ENCODE measurements at regions not wholly inside any gene's neighbourhood (a gene's known extent, or its start where the extent isn't known, plus 50 kb on each side); places are given as distances from the start of the nearest gene placed in this dataset.

GRCh38 chr2:200735061-200735460 lies 76.6 kb upstream of the BZW1 start (continued):
- TF ChIP-seq CHD7 (IDR thresholded peaks at IDR 0.05; ENCODE audit: insufficient replicate concordance, low read length) = no peak
- TF ChIP-seq ASH2L (IDR thresholded peaks at IDR 0.05; ENCODE audit: low read length) = no peak
- no peak for TF ChIP-seq RBBP5 (IDR thresholded peaks at IDR 0.05; ENCODE audit: borderline replicate concordance, low read depth, low read length)
- no peak for TF ChIP-seq KDM4A (IDR thresholded peaks at IDR 0.05; ENCODE audit: low read depth, low read length, severe bottlenecking)
- no peak for TF ChIP-seq KDM5A (IDR thresholded peaks at IDR 0.05; ENCODE audit: low read length)
- TF ChIP-seq EGR1 (IDR thresholded peaks at IDR 0.05; ENCODE audit: borderline replicate concordance, low read depth, low read length) = no peak
- no peak for TF ChIP-seq ATF2 (IDR thresholded peaks at IDR 0.05; ENCODE audit: low read length)
- TF ChIP-seq POLR2A (IDR thresholded peaks at IDR 0.05; ENCODE audit: control extremely low read depth in 1 of 2, low read depth in 2 of 2, low read length in 2 of 2) = no peak
- no peak for TF ChIP-seq CEBPB (IDR thresholded peaks at IDR 0.05; ENCODE audit: low read depth, low read length)
- no peak for TF ChIP-seq CBX5 (IDR thresholded peaks at IDR 0.05; ENCODE audit: low read depth, low read length)
